Prostate gland (tissue), 2 donors: ENCODE measurements at regions not wholly inside any gene's neighbourhood (a gene's known extent, or its start where the extent isn't known, plus 50 kb on each side); places are given as distances from the start of the nearest gene placed in this dataset.
"Not testable (repeated sequence)": the region's sequence is repeated elsewhere in the genome, so short reads cannot be mapped to it uniquely, and the experiment has no call there.

Experiments
- POLR2A ChIP-seq: fragments of 450-650 bp; IDR thresholded peaks from one replicate; pipeline ENCODE4 v1.6.1; 2016; ENCODE audit warnings: antibody characterized with exemption, mild to moderate bottlenecking
- POLR2AphosphoS5 ChIP-seq: sonication (generic); formaldehyde crosslinking; IDR thresholded peaks from one replicate; pipeline ENCODE4 v1.6.1; 2017; ENCODE audit warnings: antibody characterized with exemption
- TF ChIP-seq, protein P1 (sequence below), 4 experiments: fragments of 200-600 bp in 2 of 4; fragments of 450-650 bp in 2 of 4; sonication (generic) in 2 of 4; IDR thresholded peaks; 1 replicate in 3 of 4; 2 replicates in 1 of 4; pipeline ENCODE4 v1.5.1; 2016 to 2019; ENCODE audit warnings: antibody characterized with exemption in 4 of 4, mild to moderate bottlenecking in 2 of 4, moderate library complexity in 2 of 4

DNA sequence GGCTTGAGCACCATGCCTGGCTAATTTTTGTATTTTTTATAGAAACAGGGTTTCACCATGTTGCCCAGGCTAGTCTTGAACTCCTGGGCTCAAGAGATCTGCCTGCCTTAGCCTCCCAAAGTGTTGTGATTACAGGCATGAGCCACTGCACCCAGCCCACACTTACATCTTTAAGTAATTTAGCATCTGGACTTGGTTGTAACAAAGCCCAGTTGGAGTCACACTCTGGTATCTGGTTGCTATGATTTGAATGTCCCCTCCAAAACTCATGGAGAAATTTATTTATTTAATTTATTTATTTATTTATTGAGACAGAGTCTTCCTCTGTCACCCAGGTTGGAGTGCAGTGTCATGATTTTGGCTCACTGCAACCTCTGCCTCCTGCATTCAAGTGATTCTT is 52.7 kb upstream of the TSC22D1 start:
- TF ChIP-seq, protein P1, sequence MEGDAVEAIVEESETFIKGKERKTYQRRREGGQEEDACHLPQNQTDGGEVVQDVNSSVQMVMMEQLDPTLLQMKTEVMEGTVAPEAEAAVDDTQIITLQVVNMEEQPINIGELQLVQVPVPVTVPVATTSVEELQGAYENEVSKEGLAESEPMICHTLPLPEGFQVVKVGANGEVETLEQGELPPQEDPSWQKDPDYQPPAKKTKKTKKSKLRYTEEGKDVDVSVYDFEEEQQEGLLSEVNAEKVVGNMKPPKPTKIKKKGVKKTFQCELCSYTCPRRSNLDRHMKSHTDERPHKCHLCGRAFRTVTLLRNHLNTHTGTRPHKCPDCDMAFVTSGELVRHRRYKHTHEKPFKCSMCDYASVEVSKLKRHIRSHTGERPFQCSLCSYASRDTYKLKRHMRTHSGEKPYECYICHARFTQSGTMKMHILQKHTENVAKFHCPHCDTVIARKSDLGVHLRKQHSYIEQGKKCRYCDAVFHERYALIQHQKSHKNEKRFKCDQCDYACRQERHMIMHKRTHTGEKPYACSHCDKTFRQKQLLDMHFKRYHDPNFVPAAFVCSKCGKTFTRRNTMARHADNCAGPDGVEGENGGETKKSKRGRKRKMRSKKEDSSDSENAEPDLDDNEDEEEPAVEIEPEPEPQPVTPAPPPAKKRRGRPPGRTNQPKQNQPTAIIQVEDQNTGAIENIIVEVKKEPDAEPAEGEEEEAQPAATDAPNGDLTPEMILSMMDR (IDR thresholded peaks at IDR 0.05), result not testable (repeated sequence)
- not testable (repeated sequence) for TF ChIP-seq POLR2AphosphoS5, POLR2A
